HepG2 (cell line): ENCODE measurements at regions not wholly inside any gene's neighbourhood (a gene's known extent, or its start where the extent isn't known, plus 50 kb on each side); places are given as distances from the start of the nearest gene placed in this dataset.

Source experiments
- ATAC-seq: fragments of 200-7000 bp; cut with Tn5 transposase; 3 replicates; pipeline ENCODE4 v1.9.1; 2020; ENCODE audit warnings: mild to moderate bottlenecking, moderate library complexity
- BruUV-seq: library from RNA; stranded (reverse); fragments of 400-500 nt; replicated peaks from 2 replicates; lab custom pipeline; 2021; lab: Mats Ljungman, UMichigan
- CTCF ChIA-PET: fragments of 300-600 bp; formaldehyde crosslinking; extraction: SDS; loops from one replicate; lab custom pipeline; 2021; ENCODE audit warnings: low total read pairs, inconsistent platforms, low intra/inter-chr PET ratio; lab: Yijun Ruan, JAX
- POLR2A ChIA-PET: fragments of 350-600 bp; sonication (Branson Sonifier 250); formaldehyde crosslinking; loops from one replicate; lab custom pipeline; 2020; ENCODE audit warnings: antibody characterized with exemption, inconsistent platforms; lab: Yijun Ruan, JAX
- DNase-seq: peaks from one replicate; pipeline ENCODE4 v3.0.0-alpha.2; 2015; ENCODE audit warnings: low spot score
- FAIRE-seq: peaks from 3 replicates; lab custom pipeline; 2011; peaks lifted over from hg19 to GRCh38; lab: Jason Lieb, UNC
- H2AFZ ChIP-seq: one replicate; pipeline ENCODE4 v1.6.1; 2011; ENCODE audit warnings: low read length, inconsistent platforms
- H3K27ac ChIP-seq: fragments of 300-600 bp; 3 replicates; pipeline ENCODE4 v1.8.0; 2011; ENCODE audit warnings: mixed run types, mild to moderate bottlenecking, mixed read lengths, low read length, inconsistent platforms; ENCODE audit not compliant: insufficient read depth; ENCODE audit errors: extremely low read length
- H3K27me3 ChIP-seq, 2 experiments: fragments of 200-600 bp in 1 of 2; 2 replicates in 1 of 2; 3 replicates in 1 of 2; pipeline versions ENCODE4 v1.6.0 to v1.8.0; 2011; ENCODE audit warnings: low read length in 2 of 2, mild to moderate bottlenecking in 2 of 2, moderate library complexity in 2 of 2, inconsistent platforms in 1 of 2; ENCODE audit not compliant: insufficient read depth in 2 of 2, control insufficient read depth in 1 of 2
- H3K36me3 ChIP-seq, 2 experiments: fragments of 200-600 bp in 1 of 2; replicated peaks in 1 of 2; 2 replicates in 1 of 2; 3 replicates in 1 of 2; pipeline versions ENCODE4 v1.5.1 to v1.8.0; 2011; ENCODE audit warnings: low read length in 2 of 2, inconsistent platforms in 1 of 2; ENCODE audit not compliant: insufficient read depth in 2 of 2, control insufficient read depth in 1 of 2
- H3K4me1 ChIP-seq: 2 replicates; pipeline ENCODE4 v1.5.1; 2012; ENCODE audit warnings: low read length, inconsistent platforms; ENCODE audit not compliant: insufficient read depth
- H3K4me2 ChIP-seq: 2 replicates; pipeline ENCODE4 v1.6.0; 2011; ENCODE audit warnings: low read depth, low read length, inconsistent platforms
- H3K4me3 ChIP-seq, 3 experiments: fragments of 200-600 bp in 1 of 3; sonication (generic), shearing (Covaris generic) in 1 of 3; replicated peaks in 1 of 3; 2 replicates each; pipeline ENCODE4 v1.5.1; 2011 to 2016; ENCODE audit warnings: low read length in 3 of 3, inconsistent platforms in 2 of 3, low read depth in 2 of 3, mild to moderate bottlenecking in 2 of 3, control low read depth in 1 of 3, mixed read lengths in 1 of 3; ENCODE audit not compliant: insufficient read depth in 1 of 3
- H3K79me2 ChIP-seq: one replicate; pipeline ENCODE4 v1.6.1; 2011; ENCODE audit warnings: low read length, inconsistent platforms; ENCODE audit not compliant: insufficient read depth
- H3K9ac ChIP-seq: 2 replicates; pipeline ENCODE4 v1.6.0; 2011; ENCODE audit warnings: mild to moderate bottlenecking, low read depth, low read length, inconsistent platforms; ENCODE audit not compliant: insufficient read depth
- H3K9me3 ChIP-seq: 2 replicates; pipeline ENCODE4 v1.5.1; 2012; ENCODE audit warnings: mild to moderate bottlenecking, low read length
- H4K20me1 ChIP-seq: 2 replicates; pipeline ENCODE4 v1.6.0; 2011; ENCODE audit warnings: inconsistent platforms, mild to moderate bottlenecking, low read length, moderate library complexity; ENCODE audit not compliant: insufficient read depth
- ARNT ChIP-seq: fragments of 450-650 bp; IDR thresholded peaks from 2 replicates; pipeline ENCODE4 v1.6.1; 2017
- HNRNPK ChIP-seq: fragments of 200-400 bp; formaldehyde crosslinking; IDR thresholded peaks from 2 replicates; pipeline ENCODE4 v1.6.1; 2018; ENCODE audit warnings: low read length, low read depth, moderate library complexity, mild to moderate bottlenecking; ENCODE audit not compliant: poor library complexity, severe bottlenecking
- HOXA5 ChIP-seq: sonication (generic); formaldehyde crosslinking; IDR thresholded peaks from 2 replicates; pipeline ENCODE4 v1.4.0; 2020; ENCODE audit warnings: missing genetic modification reagents
- KAT8 ChIP-seq: IDR thresholded peaks from 2 replicates; pipeline ENCODE4 v1.6.1; 2016; ENCODE audit warnings: missing genetic modification reagents, missing compliant biosample characterization
- KLF16 ChIP-seq, 2 experiments: sonication (generic) in 1 of 2; formaldehyde crosslinking in 1 of 2; IDR thresholded peaks; 2 replicates each; pipeline versions ENCODE4 v1.6.1 to v1.8.0; 2016 to 2023; ENCODE audit warnings: missing genetic modification reagents in 2 of 2, missing compliant biosample characterization in 1 of 2
- RARG ChIP-seq: sonication (generic); formaldehyde crosslinking; IDR thresholded peaks from 2 replicates; pipeline ENCODE4 v1.4.0; 2020; ENCODE audit warnings: low read depth, mild to moderate bottlenecking, missing genetic modification reagents
- RBAK ChIP-seq: sonication (generic); formaldehyde crosslinking; IDR thresholded peaks from 2 replicates; pipeline ENCODE4 v1.5.1; 2020; ENCODE audit warnings: mild to moderate bottlenecking, missing genetic modification reagents
- ZNF253 ChIP-seq: sonication (generic); formaldehyde crosslinking; IDR thresholded peaks from 2 replicates; pipeline ENCODE4 v1.8.0; 2022; ENCODE audit warnings: mild to moderate bottlenecking, missing genetic modification reagents, borderline replicate concordance
- ZNF850 ChIP-seq: sonication (generic); formaldehyde crosslinking; conservative IDR thresholded peaks from 2 replicates; pipeline ENCODE4 v1.9.0; 2021; ENCODE audit warnings: mild to moderate bottlenecking, missing genetic modification reagents
- WGBS: methylation state at CpG from one replicate; pipeline ENCODE4 v1.1.6; 2017; ENCODE audit warnings: low lambda C conversion rate; 5-methylcytosine and 5-hydroxymethylcytosine counted together
- in situ Hi-C: cut with HindIII; loops from 2 replicates; pipeline ENCODE4 v1.10.0; 2017; ENCODE audit warnings: low pct_unique_long_range_greater_than_20kb; ENCODE audit not compliant: extremely low pct_ligation_motif_present
- intact Hi-C: fragments of 100-400 bp; cut with micrococcal nuclease; formaldehyde crosslinking; loops from one replicate; pipeline ENCODE4 v1.10.0; 2022; ENCODE audit not compliant: unreplicated experiment
- TF ChIP-seq, protein P1 (sequence below): IDR thresholded peaks from 2 replicates; pipeline ENCODE4 v1.6.1; 2016
- TF ChIP-seq, protein P2 (sequence below): sonication (generic); formaldehyde crosslinking; IDR thresholded peaks from 2 replicates; pipeline ENCODE4 v1.4.0; 2020; ENCODE audit warnings: missing genetic modification reagents

DNA sequence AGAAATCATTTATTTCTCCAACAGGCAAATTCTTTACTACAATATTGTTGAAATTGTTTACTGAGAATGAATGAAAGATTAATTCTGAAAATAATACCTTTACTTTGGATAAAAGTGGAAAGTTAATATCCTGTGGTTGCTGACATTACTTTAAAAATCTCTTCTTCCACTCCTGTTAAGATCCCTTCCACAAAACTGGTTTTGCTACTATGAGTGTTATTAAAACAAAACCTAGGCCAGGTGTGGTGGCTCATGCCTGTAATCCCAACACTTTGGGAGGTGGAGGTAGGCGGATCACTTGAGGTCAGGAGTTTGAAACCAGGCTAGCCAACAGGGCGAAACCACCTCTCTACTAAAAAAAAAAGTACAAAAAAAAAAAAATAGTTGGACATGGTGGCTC is 123.9 kb upstream of the CCDC150 start:
- no peak overlapping the region for H3K4me2 ChIP-seq
- WGBS: 8% methylated on average over 2 of the region's 2 CpGs
- no peak overlapping the region for H3K27ac ChIP-seq
- no peaks in the 10 kb centered on the region for H3K36me3 ChIP-seq
- no TSS peak for BruUV-seq
- intact Hi-C loops: no loop called here
- POLR2A ChIA-PET: no interaction called here
- H3K4me1 ChIP-seq: no peaks in the 10 kb centered on the region
- CTCF ChIA-PET: no interaction called here
- no peaks in the 10 kb centered on the region for H3K79me2 ChIP-seq
- TF ChIP-seq RARG (no peak), HNRNPK (no peak), HOXA5 (CRISPR knock-in tag) (no peak), RBAK (CRISPR knock-in tag) (no peak), KAT8 (no peak), ZNF850 (CRISPR knock-in tag) (no peak), ZNF253 (no peak)
- TF ChIP-seq, protein P1, sequence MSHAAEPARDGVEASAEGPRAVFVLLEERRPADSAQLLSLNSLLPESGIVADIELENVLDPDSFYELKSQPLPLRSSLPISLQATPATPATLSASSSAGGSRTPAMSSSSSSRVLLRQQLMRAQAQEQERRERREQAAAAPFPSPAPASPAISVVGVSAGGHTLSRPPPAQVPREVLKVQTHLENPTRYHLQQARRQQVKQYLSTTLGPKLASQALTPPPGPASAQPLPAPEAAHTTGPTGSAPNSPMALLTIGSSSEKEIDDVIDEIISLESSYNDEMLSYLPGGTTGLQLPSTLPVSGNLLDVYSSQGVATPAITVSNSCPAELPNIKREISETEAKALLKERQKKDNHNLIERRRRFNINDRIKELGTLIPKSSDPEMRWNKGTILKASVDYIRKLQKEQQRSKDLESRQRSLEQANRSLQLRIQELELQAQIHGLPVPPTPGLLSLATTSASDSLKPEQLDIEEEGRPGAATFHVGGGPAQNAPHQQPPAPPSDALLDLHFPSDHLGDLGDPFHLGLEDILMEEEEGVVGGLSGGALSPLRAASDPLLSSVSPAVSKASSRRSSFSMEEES: no peak
- no peak overlapping the region for H3K4me3 ChIP-seq
- peaks cover 0 to 25% of the 10 kb centered on the region in 2 experiments; a peak in 2 of 5 replicates for H3K27me3 ChIP-seq
- no peak overlapping the region for H2AFZ ChIP-seq
- H4K20me1 ChIP-seq: no peaks in the 10 kb centered on the region
- ATAC-seq (no peak), DNase-seq (no peak), FAIRE-seq (no peak)
- no peaks in the 10 kb centered on the region for H3K9me3 ChIP-seq
- in situ Hi-C loops: no loop called here
- no peak overlapping the region for H3K9ac ChIP-seq

DNA sequence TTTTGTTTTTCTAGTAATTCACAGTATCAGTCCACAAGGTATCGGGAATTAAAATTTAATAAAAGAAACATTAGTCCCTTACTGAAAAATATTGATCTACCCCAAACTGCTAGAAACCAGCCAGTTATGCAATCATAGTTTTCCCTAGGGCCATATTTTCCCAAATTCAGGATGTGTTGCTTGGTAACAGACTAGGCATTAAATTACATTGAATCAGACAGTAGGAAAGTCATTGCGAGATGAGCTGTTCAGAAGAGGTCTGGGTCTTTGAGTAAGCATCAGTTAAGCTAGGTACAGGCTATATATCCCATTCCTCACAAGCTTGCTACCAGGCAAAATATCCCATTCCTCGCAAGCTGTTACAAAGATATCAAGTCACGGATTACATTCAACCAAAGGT is 123.0 kb upstream of the CCDC150 start:
- intact Hi-C loops (no loop called here), in situ Hi-C loops (no loop called here)
- POLR2A ChIA-PET: no interaction called here
- no peak overlapping the region for H3K4me3 ChIP-seq
- no peaks in the 10 kb centered on the region for H3K79me2 ChIP-seq
- H3K4me1 ChIP-seq: no peaks in the 10 kb centered on the region
- H3K4me2 ChIP-seq: no peak overlapping the region
- BruUV-seq: no TSS peak
- H3K27ac ChIP-seq: no peak overlapping the region
- FAIRE-seq: no peak
- 9% methylated on average over 4 of the region's 4 CpGs for WGBS
- H3K36me3 ChIP-seq: no peaks in the 10 kb centered on the region
- no peaks in the 10 kb centered on the region for H3K9me3 ChIP-seq
- CTCF ChIA-PET: no interaction called here
- H4K20me1 ChIP-seq: no peaks in the 10 kb centered on the region
- no peak overlapping the region for H2AFZ ChIP-seq
- no peak for DNase-seq
- H3K27me3 ChIP-seq: peaks cover 0 to 25% of the 10 kb centered on the region in 2 experiments; a peak in 2 of 5 replicates
- no peak for ATAC-seq
- H3K9ac ChIP-seq: no peak overlapping the region
- TF ChIP-seq, protein P2, sequence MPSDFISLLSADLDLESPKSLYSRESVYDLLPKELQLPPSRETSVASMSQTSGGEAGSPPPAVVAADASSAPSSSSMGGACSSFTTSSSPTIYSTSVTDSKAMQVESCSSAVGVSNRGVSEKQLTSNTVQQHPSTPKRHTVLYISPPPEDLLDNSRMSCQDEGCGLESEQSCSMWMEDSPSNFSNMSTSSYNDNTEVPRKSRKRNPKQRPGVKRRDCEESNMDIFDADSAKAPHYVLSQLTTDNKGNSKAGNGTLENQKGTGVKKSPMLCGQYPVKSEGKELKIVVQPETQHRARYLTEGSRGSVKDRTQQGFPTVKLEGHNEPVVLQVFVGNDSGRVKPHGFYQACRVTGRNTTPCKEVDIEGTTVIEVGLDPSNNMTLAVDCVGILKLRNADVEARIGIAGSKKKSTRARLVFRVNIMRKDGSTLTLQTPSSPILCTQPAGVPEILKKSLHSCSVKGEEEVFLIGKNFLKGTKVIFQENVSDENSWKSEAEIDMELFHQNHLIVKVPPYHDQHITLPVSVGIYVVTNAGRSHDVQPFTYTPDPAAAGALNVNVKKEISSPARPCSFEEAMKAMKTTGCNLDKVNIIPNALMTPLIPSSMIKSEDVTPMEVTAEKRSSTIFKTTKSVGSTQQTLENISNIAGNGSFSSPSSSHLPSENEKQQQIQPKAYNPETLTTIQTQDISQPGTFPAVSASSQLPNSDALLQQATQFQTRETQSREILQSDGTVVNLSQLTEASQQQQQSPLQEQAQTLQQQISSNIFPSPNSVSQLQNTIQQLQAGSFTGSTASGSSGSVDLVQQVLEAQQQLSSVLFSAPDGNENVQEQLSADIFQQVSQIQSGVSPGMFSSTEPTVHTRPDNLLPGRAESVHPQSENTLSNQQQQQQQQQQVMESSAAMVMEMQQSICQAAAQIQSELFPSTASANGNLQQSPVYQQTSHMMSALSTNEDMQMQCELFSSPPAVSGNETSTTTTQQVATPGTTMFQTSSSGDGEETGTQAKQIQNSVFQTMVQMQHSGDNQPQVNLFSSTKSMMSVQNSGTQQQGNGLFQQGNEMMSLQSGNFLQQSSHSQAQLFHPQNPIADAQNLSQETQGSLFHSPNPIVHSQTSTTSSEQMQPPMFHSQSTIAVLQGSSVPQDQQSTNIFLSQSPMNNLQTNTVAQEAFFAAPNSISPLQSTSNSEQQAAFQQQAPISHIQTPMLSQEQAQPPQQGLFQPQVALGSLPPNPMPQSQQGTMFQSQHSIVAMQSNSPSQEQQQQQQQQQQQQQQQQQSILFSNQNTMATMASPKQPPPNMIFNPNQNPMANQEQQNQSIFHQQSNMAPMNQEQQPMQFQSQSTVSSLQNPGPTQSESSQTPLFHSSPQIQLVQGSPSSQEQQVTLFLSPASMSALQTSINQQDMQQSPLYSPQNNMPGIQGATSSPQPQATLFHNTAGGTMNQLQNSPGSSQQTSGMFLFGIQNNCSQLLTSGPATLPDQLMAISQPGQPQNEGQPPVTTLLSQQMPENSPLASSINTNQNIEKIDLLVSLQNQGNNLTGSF (CRISPR knock-in tag): no peak
- TF ChIP-seq KLF16 (CRISPR knock-in tag; IDR thresholded peaks at IDR 0.05) (no peak), ARNT (no peak)
